ENCODE measurements at regions not wholly inside any gene's neighbourhood (a gene's known extent, or its start where the extent isn't known, plus 50 kb on each side); places are given as distances from the start of the nearest gene placed in this dataset.

- H3K4me1 ChIP-seq (ENCODE audit: control insufficient read depth, insufficient read depth, low read length), result no peaks in the 10 kb centered on the region
- H3K4me3 ChIP-seq (ENCODE audit: low read length), result no peak overlapping the region
- TF ChIP-seq CTCF (conservative IDR thresholded peaks at IDR 0.05), result no peak
- no peak overlapping the region for H3K27ac ChIP-seq (ENCODE audit: low read depth, low read length)
- no peak overlapping the region for H3K4me3 Mint-ChIP-seq
- H3K4me1 Mint-ChIP-seq, result peaks cover 24% of the 10 kb centered on the region
- no peaks in the 10 kb centered on the region for H3K36me3 Mint-ChIP-seq (ENCODE audit: low read depth)
- DNase-seq, result no peak
- H3K9ac ChIP-seq (ENCODE audit: extremely low read depth, low read length, poor library complexity, severe bottlenecking), result no peak overlapping the region
- no peak overlapping the region for H3K27ac Mint-ChIP-seq
- H3K27me3 Mint-ChIP-seq (ENCODE audit: insufficient read depth), result no peaks in the 10 kb centered on the region
- no peaks in the 10 kb centered on the region for H3K36me3 ChIP-seq (ENCODE audit: control insufficient read depth, insufficient read depth, low read length)
- peaks cover 3% of the 10 kb centered on the region for H3K9me3 ChIP-seq (ENCODE audit: control insufficient read depth, low read length)
- no peaks in the 10 kb centered on the region for H3K27me3 ChIP-seq (ENCODE audit: control insufficient read depth, insufficient read depth, low read length, poor library complexity, severe bottlenecking)
- peaks cover 4% of the 10 kb centered on the region for H3K9me3 Mint-ChIP-seq
Observed at GRCh38 chr6:147707524-147707923, 199.0 kb downstream of the SAMD5 start.

- H3K27ac ChIP-seq (ENCODE audit: low read depth, low read length), result no peak overlapping the region
- Mint-ChIP-seq H3K4me3 (no peak overlapping the region), H3K4me1 (peaks cover 24% of the 10 kb centered on the region), H3K9me3 (peaks cover 5% of the 10 kb centered on the region), H3K27me3 (ENCODE audit: insufficient read depth) (peaks cover 2% of the 10 kb centered on the region), H3K36me3 (ENCODE audit: low read depth) (no peaks in the 10 kb centered on the region), H3K27ac (no peak overlapping the region)
- 92 to 98% methylated on average over 2 to 3 of the region's 3 CpGs for WGBS, 2 experiments (ENCODE audit: insufficient coverage in 1 of 2, insufficient read length in 1 of 2)
- no peaks in the 10 kb centered on the region for H3K4me1 ChIP-seq (ENCODE audit: control insufficient read depth, insufficient read depth, low read length)
- peaks cover 4% of the 10 kb centered on the region for H3K9me3 ChIP-seq (ENCODE audit: control insufficient read depth, low read length)
- no peak for DNase-seq
- no peak for TF ChIP-seq CTCF (conservative IDR thresholded peaks at IDR 0.05)
- no peak overlapping the region for H3K4me3 ChIP-seq (ENCODE audit: low read length)
- no peaks in the 10 kb centered on the region for H3K36me3 ChIP-seq (ENCODE audit: control insufficient read depth, insufficient read depth, low read length)
- H3K27me3 ChIP-seq (ENCODE audit: control insufficient read depth, insufficient read depth, low read length, poor library complexity, severe bottlenecking), result no peaks in the 10 kb centered on the region
- no peak overlapping the region for H3K9ac ChIP-seq (ENCODE audit: extremely low read depth, low read length, poor library complexity, severe bottlenecking)
Observed at GRCh38 chr6:147708170-147708569, 199.7 kb downstream of the SAMD5 start.

GRCh38 chr6:147709396-147710272 lies 201.1 kb downstream of the SAMD5 start:
- Histone ChIP-seq H3K4me3 (ENCODE audit: low read length) (no peak overlapping the region), H3K36me3 (ENCODE audit: control insufficient read depth, insufficient read depth, low read length) (no peaks in the 10 kb centered on the region), H3K9me3 (ENCODE audit: control insufficient read depth, low read length) (peaks cover 4% of the 10 kb centered on the region), H3K4me1 (ENCODE audit: control insufficient read depth, insufficient read depth, low read length) (no peaks in the 10 kb centered on the region), H3K27ac (ENCODE audit: low read depth, low read length) (no peak overlapping the region), H3K9ac (ENCODE audit: extremely low read depth, low read length, poor library complexity, severe bottlenecking) (no peak overlapping the region), H3K27me3 (ENCODE audit: control insufficient read depth, insufficient read depth, low read length, poor library complexity, severe bottlenecking) (no peaks in the 10 kb centered on the region)
- 77 to 80% methylated on average over 6 of the region's 6 CpGs for WGBS, 2 experiments (ENCODE audit: insufficient coverage in 1 of 2, insufficient read length in 1 of 2)
- H3K4me1 Mint-ChIP-seq, result peaks cover 24% of the 10 kb centered on the region
- DNase-seq, result no peak
- no peak for TF ChIP-seq CTCF (conservative IDR thresholded peaks at IDR 0.05)
- no peak overlapping the region for H3K4me3 Mint-ChIP-seq
- peaks cover 5% of the 10 kb centered on the region for H3K27me3 Mint-ChIP-seq (ENCODE audit: insufficient read depth)
- peaks cover 5% of the 10 kb centered on the region for H3K9me3 Mint-ChIP-seq
- H3K36me3 Mint-ChIP-seq (ENCODE audit: low read depth), result no peaks in the 10 kb centered on the region
- H3K27ac Mint-ChIP-seq, result no peak overlapping the region

All from endodermal cell (in vitro differentiated cells).